Psoas muscle (tissue), 7 donors: ENCODE measurements at regions not wholly inside any gene's neighbourhood (a gene's known extent, or its start where the extent isn't known, plus 50 kb on each side); places are given as distances from the start of the nearest gene placed in this dataset.

Experiments used
- ATAC-seq, 4 donors: fragments of 200-7000 bp; cut with Tn5 transposase; one replicate each; pipeline ENCODE4 v1.9.1; 2020; ENCODE audit warnings: moderate library complexity in 3 of 4, mild to moderate bottlenecking in 2 of 4
- DNase-seq, 2 donors: peaks; one replicate each; pipeline ENCODE4 v3.0.0-alpha.2; 2020
- H3K27ac ChIP-seq: fragments of 200-600 bp; one replicate; pipeline ENCODE4 v1.8.0; 2022
- H3K27me3 ChIP-seq, 3 donors: fragments of 200-600 bp in 1 of 3; one replicate each; pipeline versions ENCODE4 v1.6.1 to v1.8.0; 2013 to 2022; ENCODE audit warnings: low read length in 2 of 3, mild to moderate bottlenecking in 2 of 3, moderate library complexity in 1 of 3; ENCODE audit not compliant: insufficient read depth in 3 of 3
- H3K36me3 ChIP-seq, 2 donors: fragments of 200-600 bp in 1 of 2; one replicate each; pipeline versions ENCODE4 v1.6.1 to v1.8.0; 2013 to 2022; ENCODE audit warnings: low read depth in 1 of 2, mild to moderate bottlenecking in 1 of 2, moderate library complexity in 1 of 2; ENCODE audit not compliant: insufficient read depth in 1 of 2
- H3K4me1 ChIP-seq: fragments of 200-600 bp; one replicate; pipeline ENCODE4 v1.8.0; 2022
- H3K4me3 ChIP-seq: fragments of 200-600 bp; one replicate; pipeline ENCODE4 v1.8.0; 2022; ENCODE audit warnings: mild to moderate bottlenecking
- H3K9me3 ChIP-seq: fragments of 200-600 bp; one replicate; pipeline ENCODE4 v1.8.0; 2022
- WGBS, 3 donors: extraction: QIAGEN DNeasy Blood & Tissue Kit; methylation state at CpG; one replicate each; pipeline versions ENCODE4 v1.1.6 to v1.1.7; 2013; 5-methylcytosine and 5-hydroxymethylcytosine counted together
- intact Hi-C, 2 donors: fragments of 100-400 bp; cut with DNase I; formaldehyde crosslinking; loops; one replicate each; pipeline versions ENCODE4 v1.11.0 to v1.14.2; 2022
- TF ChIP-seq, protein P1 (sequence below): fragments of 200-600 bp; IDR thresholded peaks from one replicate; pipeline ENCODE4 v1.8.0; 2022; ENCODE audit warnings: antibody characterized with exemption
- donor health status: healthy with polysubstance abuse.
- donor health status: DM: no; HTN: no; CAD: no; lungs with moderate emphysema.
- donor health status: Bipolar disorder and iron deficiency.
- donor health status: healthy.
- donor health status: DM: yes; HTN: yes; CAD: no.
- donor health status: DM: no; HTN: no; CAD: no.
- donor health status: DM: yes; HTN: yes; CAD: no.

DNA sequence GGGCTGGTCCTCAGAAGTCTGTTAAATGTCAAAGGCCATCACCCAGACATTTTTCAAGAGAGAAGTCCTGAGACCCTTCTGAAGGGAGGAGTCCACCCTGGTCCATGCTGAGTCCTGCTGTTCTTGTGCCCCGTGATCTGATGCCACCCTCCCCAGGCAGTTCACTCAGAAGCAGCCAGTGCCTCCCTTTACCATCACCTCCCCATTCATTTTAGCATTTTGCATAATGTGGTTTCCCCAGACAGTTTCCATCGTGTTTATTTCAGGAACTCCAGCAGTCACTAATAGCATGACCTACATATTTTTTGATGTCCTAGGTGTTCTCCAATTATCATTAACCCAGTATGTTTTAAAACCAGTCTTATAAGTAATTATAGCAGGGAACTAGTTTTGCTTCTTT is 353.0 kb upstream of the CDH5 start:
- intact Hi-C loops = no loop called here
- no peaks in the 10 kb centered on the region for H3K36me3 ChIP-seq
- DNase-seq (no peak), ATAC-seq (no peak)
- H3K27me3 ChIP-seq = no peaks in the 10 kb centered on the region
- WGBS, 3 donors = 59 to 87% (median 65%) methylated on average over 2 of the region's 2 CpGs
- H3K4me3 ChIP-seq = no peak overlapping the region
- TF ChIP-seq, protein P1, sequence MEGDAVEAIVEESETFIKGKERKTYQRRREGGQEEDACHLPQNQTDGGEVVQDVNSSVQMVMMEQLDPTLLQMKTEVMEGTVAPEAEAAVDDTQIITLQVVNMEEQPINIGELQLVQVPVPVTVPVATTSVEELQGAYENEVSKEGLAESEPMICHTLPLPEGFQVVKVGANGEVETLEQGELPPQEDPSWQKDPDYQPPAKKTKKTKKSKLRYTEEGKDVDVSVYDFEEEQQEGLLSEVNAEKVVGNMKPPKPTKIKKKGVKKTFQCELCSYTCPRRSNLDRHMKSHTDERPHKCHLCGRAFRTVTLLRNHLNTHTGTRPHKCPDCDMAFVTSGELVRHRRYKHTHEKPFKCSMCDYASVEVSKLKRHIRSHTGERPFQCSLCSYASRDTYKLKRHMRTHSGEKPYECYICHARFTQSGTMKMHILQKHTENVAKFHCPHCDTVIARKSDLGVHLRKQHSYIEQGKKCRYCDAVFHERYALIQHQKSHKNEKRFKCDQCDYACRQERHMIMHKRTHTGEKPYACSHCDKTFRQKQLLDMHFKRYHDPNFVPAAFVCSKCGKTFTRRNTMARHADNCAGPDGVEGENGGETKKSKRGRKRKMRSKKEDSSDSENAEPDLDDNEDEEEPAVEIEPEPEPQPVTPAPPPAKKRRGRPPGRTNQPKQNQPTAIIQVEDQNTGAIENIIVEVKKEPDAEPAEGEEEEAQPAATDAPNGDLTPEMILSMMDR = no peak
- no peaks in the 10 kb centered on the region for H3K9me3 ChIP-seq
- no peaks in the 10 kb centered on the region for H3K4me1 ChIP-seq
- H3K27ac ChIP-seq = no peak overlapping the region

DNA sequence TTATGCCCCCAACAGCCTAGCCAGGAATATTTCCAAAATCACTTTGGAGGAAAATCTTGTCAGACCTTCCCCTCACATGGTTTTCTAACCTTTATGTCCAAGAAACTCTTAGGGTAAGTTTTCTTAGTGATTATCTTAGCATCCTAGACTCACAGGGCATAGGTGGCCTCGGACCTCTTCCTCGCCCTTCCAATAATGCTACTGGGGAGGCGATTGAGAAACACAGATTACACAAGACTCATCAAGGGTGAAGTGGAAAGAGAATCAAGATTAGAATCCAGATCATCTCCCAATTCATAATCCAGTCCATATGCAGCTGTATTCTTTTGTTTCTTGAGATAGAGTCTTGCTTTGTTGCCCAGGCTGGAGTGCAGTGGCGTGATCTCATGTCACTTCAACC is 358.4 kb upstream of the CDH5 start:
- Histone ChIP-seq H3K27ac (no peak overlapping the region), H3K9me3 (no peaks in the 10 kb centered on the region), H3K4me3 (no peak overlapping the region), H3K4me1 (no peaks in the 10 kb centered on the region), H3K27me3 (no peaks in the 10 kb centered on the region), H3K36me3 (no peaks in the 10 kb centered on the region)
- TF ChIP-seq, protein P1 = no peak
- DNase-seq (no peak), ATAC-seq (no peak)
- intact Hi-C loops = no loop called here
- WGBS, 3 donors = 93 to 99% (median 95%) methylated on average over 4 of the region's 4 CpGs

- H3K4me1 ChIP-seq = no peaks in the 10 kb centered on the region
- H3K27ac ChIP-seq = no peak overlapping the region
- peak in 1 of 2 donors; percentile 44 for DNase-seq
- H3K4me3 ChIP-seq = no peak overlapping the region
- TF ChIP-seq, protein P1 = no peak
- intact Hi-C loops = no loop called here
- H3K9me3 ChIP-seq = no peaks in the 10 kb centered on the region
- WGBS, 3 donors = 57 to 62% (median 59%) methylated on average over 6 of the region's 6 CpGs
- no peaks in the 10 kb centered on the region for H3K27me3 ChIP-seq
- no peak for ATAC-seq
- no peaks in the 10 kb centered on the region for H3K36me3 ChIP-seq
Observed at GRCh38 chr16:66007717-66008116, 358.8 kb upstream of the CDH5 start.

GRCh38 chr16:66006485-66006884 is 360.0 kb upstream of the CDH5 start:
- H3K4me1 ChIP-seq = no peaks in the 10 kb centered on the region
- DNase-seq (no peak), ATAC-seq (no peak)
- H3K36me3 ChIP-seq = no peaks in the 10 kb centered on the region
- WGBS, 3 donors = 56 to 61% (median 59%) methylated on average over 9 of the region's 9 CpGs
- H3K27ac ChIP-seq = no peak overlapping the region
- TF ChIP-seq, protein P1 = no peak
- intact Hi-C loops = no loop called here
- H3K4me3 ChIP-seq = no peak overlapping the region
- no peaks in the 10 kb centered on the region for H3K27me3 ChIP-seq
- no peaks in the 10 kb centered on the region for H3K9me3 ChIP-seq

- 47 to 59% (median 49%) methylated on average over 3 of the region's 3 CpGs for WGBS, 3 donors
- TF ChIP-seq, protein P1 = no peak
- Histone ChIP-seq H3K4me3 (no peak overlapping the region), H3K36me3 (no peaks in the 10 kb centered on the region), H3K27ac (no peak overlapping the region), H3K27me3 (no peaks in the 10 kb centered on the region), H3K9me3 (no peaks in the 10 kb centered on the region), H3K4me1 (no peaks in the 10 kb centered on the region)
- intact Hi-C loops = no loop called here
- DNase-seq = no peak
- no peak for ATAC-seq
Observed at GRCh38 chr16:66004699-66005098, 361.8 kb upstream of the CDH5 start.
